SK-N-SH (cell line): ENCODE measurements at regions not wholly inside any gene's neighbourhood (a gene's known extent, or its start where the extent isn't known, plus 50 kb on each side); places are given as distances from the start of the nearest gene placed in this dataset.

Experiments
- CTCF ChIA-PET: fragments of 300-600, 350-600 bp; formaldehyde crosslinking; extraction: SDS; loops from one replicate; lab custom pipeline; 2021; lab: Yijun Ruan, JAX
- POLR2A ChIA-PET: fragments of 350-600 bp; sonication (Branson Sonifier 250); formaldehyde crosslinking; extraction: SDS; loops from one replicate; lab custom pipeline; 2020; ENCODE audit warnings: antibody characterized with exemption, inconsistent platforms; lab: Yijun Ruan, JAX
- DNase-seq: peaks from one replicate; pipeline ENCODE4 v3.0.0; 2012
- H2AFZ ChIP-seq: fragments of 200-600 bp; sonication (generic); 2 replicates; pipeline ENCODE4 v1.8.1; 2016; ENCODE audit warnings: antibody characterized with exemption, mild to moderate bottlenecking, low read depth
- H3F3A ChIP-seq: fragments of 200-600 bp; sonication (generic); replicated peaks from 2 replicates; pipeline ENCODE3; 2016; ENCODE audit warnings: antibody characterized with exemption, mild to moderate bottlenecking; ENCODE audit not compliant: insufficient read depth
- H3K27ac ChIP-seq, 2 experiments: fragments of 200-500 bp in 1 of 2; fragments of 200-600 bp in 1 of 2; sonication (Bioruptor generic) in 1 of 2; sonication (generic), shearing (Covaris generic) in 1 of 2; 2 replicates each; pipeline versions ENCODE4 v1.5.1 to v1.6.1; 2014 to 2016; ENCODE audit warnings: low read depth in 2 of 2, inconsistent platforms in 1 of 2, low read length in 1 of 2, mild to moderate bottlenecking in 1 of 2, mixed read lengths in 1 of 2
- H3K27me3 ChIP-seq: fragments of 200-600 bp; sonication (generic), shearing (Covaris generic); 2 replicates; pipeline ENCODE4 v1.6.1; 2016; ENCODE audit warnings: mixed run types; ENCODE audit not compliant: insufficient read depth
- H3K36me3 ChIP-seq, 2 experiments: fragments of 200-500 bp in 1 of 2; fragments of 200-600 bp in 1 of 2; sonication (Bioruptor generic) in 1 of 2; sonication (generic) in 1 of 2; replicated peaks in 1 of 2; 2 replicates each; pipeline versions ENCODE3 to v1.5.1; 2014 to 2016; ENCODE audit warnings: low read length in 1 of 2, mild to moderate bottlenecking in 1 of 2; ENCODE audit not compliant: insufficient read depth in 2 of 2, control insufficient read depth in 1 of 2
- H3K4me1 ChIP-seq, 2 experiments: fragments of 200-500 bp in 1 of 2; fragments of 200-600 bp in 1 of 2; sonication (Bioruptor generic) in 1 of 2; sonication (generic), shearing (Covaris generic) in 1 of 2; 2 replicates each; pipeline versions ENCODE4 v1.5.1 to v1.6.1; 2014 to 2016; ENCODE audit warnings: low read depth in 1 of 2, low read length in 1 of 2, mixed run types in 1 of 2; ENCODE audit not compliant: insufficient read depth in 2 of 2, control insufficient read depth in 1 of 2
- H3K4me2 ChIP-seq: fragments of 200-600 bp; sonication (generic), shearing (Covaris generic); 2 replicates; pipeline ENCODE4 v1.6.1; 2017; ENCODE audit warnings: mixed run types
- H3K4me3 ChIP-seq, 2 experiments: fragments of 200-500 bp in 1 of 2; fragments of 200-600 bp in 1 of 2; sonication (Bioruptor generic) in 1 of 2; sonication (generic), shearing (Covaris generic) in 1 of 2; 2 replicates each; pipeline versions ENCODE4 v1.5.1 to v1.8.1; 2014 to 2016; ENCODE audit warnings: low read depth in 2 of 2, inconsistent platforms in 1 of 2, low read length in 1 of 2, mild to moderate bottlenecking in 1 of 2, mixed read lengths in 1 of 2, moderate library complexity in 1 of 2
- H3K79me2 ChIP-seq: fragments of 200-600 bp; sonication (generic); 2 replicates; pipeline ENCODE4 v1.8.1; 2017; ENCODE audit warnings: mild to moderate bottlenecking; ENCODE audit not compliant: insufficient read depth
- H3K9ac ChIP-seq: fragments of 200-600 bp; sonication (generic); 2 replicates; pipeline ENCODE4 v1.6.1; 2017; ENCODE audit warnings: mixed run types
- H3K9me2 ChIP-seq: fragments of 200-600 bp; sonication (generic); 2 replicates; pipeline ENCODE4 v1.6.1; 2017; ENCODE audit warnings: mixed run types
- H3K9me3 ChIP-seq: fragments of 200-600 bp; sonication (generic); 2 replicates; pipeline ENCODE4 v1.6.1; 2017; ENCODE audit warnings: mixed run types, mild to moderate bottlenecking, moderate library complexity
- H4K20me1 ChIP-seq: fragments of 200-600 bp; sonication (generic); 2 replicates; pipeline ENCODE4 v1.6.1; 2017; ENCODE audit warnings: mild to moderate bottlenecking, mixed run types; ENCODE audit not compliant: insufficient read depth
- EZH2phosphoT487 ChIP-seq: fragments of 200-600 bp; sonication (generic); IDR thresholded peaks from 2 replicates; pipeline ENCODE4 v1.6.1; 2017; ENCODE audit warnings: low read depth, mixed run types, mild to moderate bottlenecking, antibody characterized with exemption, moderate library complexity, borderline replicate concordance
- FOSL2 ChIP-seq: IDR thresholded peaks from 2 replicates; pipeline ENCODE4 v1.4.0; 2012; ENCODE audit warnings: low read depth, mild to moderate bottlenecking, moderate library complexity, borderline replicate concordance
- FOXJ3 ChIP-seq: sonication (generic); formaldehyde crosslinking; IDR thresholded peaks from 2 replicates; pipeline ENCODE4 v1.5.1; 2020; ENCODE audit warnings: mild to moderate bottlenecking, missing genetic modification reagents
- FOXM1 ChIP-seq: IDR thresholded peaks from 2 replicates; pipeline ENCODE4 v1.4.0; 2012; ENCODE audit warnings: low read depth, mild to moderate bottlenecking
- GABPA ChIP-seq: IDR thresholded peaks from 2 replicates; pipeline ENCODE4 v1.4.0; 2012; ENCODE audit warnings: low read depth, mild to moderate bottlenecking
- GATA2 ChIP-seq: sonication (generic); formaldehyde crosslinking; IDR thresholded peaks from 2 replicates; pipeline ENCODE4 v1.5.0; 2020; ENCODE audit warnings: mild to moderate bottlenecking, missing genetic modification reagents
- MXI1 ChIP-seq: IDR thresholded peaks from 2 replicates; pipeline ENCODE4 v1.6.1; 2012; ENCODE audit warnings: mild to moderate bottlenecking, low read depth, low read length, improper control_type of control experiment
- NFIC ChIP-seq: IDR thresholded peaks from 2 replicates; pipeline ENCODE4 v1.4.0; 2012; ENCODE audit warnings: borderline replicate concordance
- NRF1 ChIP-seq: IDR thresholded peaks from 2 replicates; pipeline ENCODE4 v1.6.1; 2012; ENCODE audit warnings: low read depth, mild to moderate bottlenecking, low read length
- POLR2AphosphoS5 ChIP-seq: IDR thresholded peaks from 2 replicates; pipeline ENCODE4 v1.6.1; 2012; ENCODE audit warnings: low read depth, low read length
- SMC3 ChIP-seq: IDR thresholded peaks from 2 replicates; pipeline ENCODE4 v1.6.1; 2012; ENCODE audit warnings: low read depth, low read length, improper control_type of control experiment
- TEAD4 ChIP-seq: IDR thresholded peaks from 2 replicates; pipeline ENCODE4 v1.4.0; 2012; ENCODE audit warnings: mild to moderate bottlenecking, borderline replicate concordance; ENCODE audit not compliant: insufficient read depth
- YY1 ChIP-seq: IDR thresholded peaks from 2 replicates; pipeline ENCODE4 v1.4.0; 2012; ENCODE audit warnings: low read depth, mild to moderate bottlenecking
- WGBS: methylation state at CpG from one replicate; pipeline ENCODE4 v1.1.6; 2017; ENCODE audit warnings: low lambda C conversion rate; 5-methylcytosine and 5-hydroxymethylcytosine counted together
- TF ChIP-seq, protein P1 (sequence below): fragments of 150-350 bp; IDR thresholded peaks from 2 replicates; pipeline ENCODE4 v1.6.1; 2016; ENCODE audit warnings: mild to moderate bottlenecking, low read depth, low read length
- TF ChIP-seq, protein P2 (sequence below): IDR thresholded peaks from 2 replicates; pipeline ENCODE4; 2012
- TF ChIP-seq, protein P3 (sequence below): IDR thresholded peaks from 2 replicates; pipeline ENCODE4 v1.6.1; 2012; ENCODE audit warnings: mild to moderate bottlenecking, low read depth, low read length, moderate library complexity

DNA sequence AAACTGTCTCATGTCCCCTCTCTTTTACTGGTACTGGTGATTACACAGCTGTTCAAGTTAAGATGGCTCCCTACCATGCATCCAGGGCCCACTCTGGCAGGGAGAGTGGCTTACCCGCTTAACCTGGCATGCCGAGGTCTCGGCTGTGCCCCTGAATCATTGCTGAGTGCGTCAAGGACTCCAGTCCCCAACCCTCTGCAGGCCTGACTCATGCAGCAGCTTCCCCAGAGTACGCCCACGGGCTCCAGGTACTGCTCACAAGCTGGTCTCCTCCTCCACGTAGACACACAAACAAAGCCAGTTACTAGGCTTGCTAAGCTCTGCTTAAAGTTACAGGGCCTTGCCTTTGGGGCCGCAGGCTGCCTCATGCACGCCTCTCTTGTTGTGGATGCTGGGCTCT is 447.4 kb downstream of the COG6 start:
- Histone ChIP-seq H3K9ac (no peak overlapping the region), H3F3A (no peaks in the 10 kb centered on the region), H3K9me3 (no peaks in the 10 kb centered on the region), H3K27ac (no peak overlapping the region), H3K36me3 (no peaks in the 10 kb centered on the region), H3K4me1 (no peaks in the 10 kb centered on the region), H3K4me3 (no peak overlapping the region), H2AFZ (no peak overlapping the region), H3K79me2 (no peaks in the 10 kb centered on the region), H3K4me2 (no peak overlapping the region), H3K27me3 (no peaks in the 10 kb centered on the region), H3K9me2 (no peaks in the 10 kb centered on the region), H4K20me1 (no peaks in the 10 kb centered on the region)
- ChIA-PET POLR2A (no interaction called here), CTCF (no interaction called here)
- no peak for DNase-seq
- TF ChIP-seq FOXM1, result no peak
- no peak for TF ChIP-seq GABPA
- no peak for TF ChIP-seq FOSL2
- no peak for TF ChIP-seq YY1
- TF ChIP-seq SMC3, result no peak
- TF ChIP-seq FOXJ3 (CRISPR knock-in tag), result no peak
- TF ChIP-seq, protein P1, sequence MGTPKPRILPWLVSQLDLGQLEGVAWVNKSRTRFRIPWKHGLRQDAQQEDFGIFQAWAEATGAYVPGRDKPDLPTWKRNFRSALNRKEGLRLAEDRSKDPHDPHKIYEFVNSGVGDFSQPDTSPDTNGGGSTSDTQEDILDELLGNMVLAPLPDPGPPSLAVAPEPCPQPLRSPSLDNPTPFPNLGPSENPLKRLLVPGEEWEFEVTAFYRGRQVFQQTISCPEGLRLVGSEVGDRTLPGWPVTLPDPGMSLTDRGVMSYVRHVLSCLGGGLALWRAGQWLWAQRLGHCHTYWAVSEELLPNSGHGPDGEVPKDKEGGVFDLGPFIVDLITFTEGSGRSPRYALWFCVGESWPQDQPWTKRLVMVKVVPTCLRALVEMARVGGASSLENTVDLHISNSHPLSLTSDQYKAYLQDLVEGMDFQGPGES, result no peak
- TF ChIP-seq EZH2phosphoT487, result no peak
- TF ChIP-seq NRF1, result no peak
- TF ChIP-seq, protein P2, sequence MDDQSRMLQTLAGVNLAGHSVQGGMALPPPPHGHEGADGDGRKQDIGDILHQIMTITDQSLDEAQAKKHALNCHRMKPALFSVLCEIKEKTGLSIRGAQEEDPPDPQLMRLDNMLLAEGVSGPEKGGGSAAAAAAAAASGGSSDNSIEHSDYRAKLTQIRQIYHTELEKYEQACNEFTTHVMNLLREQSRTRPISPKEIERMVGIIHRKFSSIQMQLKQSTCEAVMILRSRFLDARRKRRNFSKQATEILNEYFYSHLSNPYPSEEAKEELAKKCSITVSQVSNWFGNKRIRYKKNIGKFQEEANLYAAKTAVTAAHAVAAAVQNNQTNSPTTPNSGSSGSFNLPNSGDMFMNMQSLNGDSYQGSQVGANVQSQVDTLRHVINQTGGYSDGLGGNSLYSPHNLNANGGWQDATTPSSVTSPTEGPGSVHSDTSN, result no peak
- TF ChIP-seq TEAD4, result no peak
- no peak for TF ChIP-seq POLR2AphosphoS5
- no peak for TF ChIP-seq MXI1
- no peak for TF ChIP-seq GATA2
- no peak for TF ChIP-seq NFIC
- TF ChIP-seq, protein P3, sequence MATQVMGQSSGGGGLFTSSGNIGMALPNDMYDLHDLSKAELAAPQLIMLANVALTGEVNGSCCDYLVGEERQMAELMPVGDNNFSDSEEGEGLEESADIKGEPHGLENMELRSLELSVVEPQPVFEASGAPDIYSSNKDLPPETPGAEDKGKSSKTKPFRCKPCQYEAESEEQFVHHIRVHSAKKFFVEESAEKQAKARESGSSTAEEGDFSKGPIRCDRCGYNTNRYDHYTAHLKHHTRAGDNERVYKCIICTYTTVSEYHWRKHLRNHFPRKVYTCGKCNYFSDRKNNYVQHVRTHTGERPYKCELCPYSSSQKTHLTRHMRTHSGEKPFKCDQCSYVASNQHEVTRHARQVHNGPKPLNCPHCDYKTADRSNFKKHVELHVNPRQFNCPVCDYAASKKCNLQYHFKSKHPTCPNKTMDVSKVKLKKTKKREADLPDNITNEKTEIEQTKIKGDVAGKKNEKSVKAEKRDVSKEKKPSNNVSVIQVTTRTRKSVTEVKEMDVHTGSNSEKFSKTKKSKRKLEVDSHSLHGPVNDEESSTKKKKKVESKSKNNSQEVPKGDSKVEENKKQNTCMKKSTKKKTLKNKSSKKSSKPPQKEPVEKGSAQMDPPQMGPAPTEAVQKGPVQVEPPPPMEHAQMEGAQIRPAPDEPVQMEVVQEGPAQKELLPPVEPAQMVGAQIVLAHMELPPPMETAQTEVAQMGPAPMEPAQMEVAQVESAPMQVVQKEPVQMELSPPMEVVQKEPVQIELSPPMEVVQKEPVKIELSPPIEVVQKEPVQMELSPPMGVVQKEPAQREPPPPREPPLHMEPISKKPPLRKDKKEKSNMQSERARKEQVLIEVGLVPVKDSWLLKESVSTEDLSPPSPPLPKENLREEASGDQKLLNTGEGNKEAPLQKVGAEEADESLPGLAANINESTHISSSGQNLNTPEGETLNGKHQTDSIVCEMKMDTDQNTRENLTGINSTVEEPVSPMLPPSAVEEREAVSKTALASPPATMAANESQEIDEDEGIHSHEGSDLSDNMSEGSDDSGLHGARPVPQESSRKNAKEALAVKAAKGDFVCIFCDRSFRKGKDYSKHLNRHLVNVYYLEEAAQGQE, result no peak
- WGBS, result 58% methylated on average over 8 of the region's 9 CpGs
